HEK293T (cell line): ENCODE measurements at regions not wholly inside any gene's neighbourhood (a gene's known extent, or its start where the extent isn't known, plus 50 kb on each side); places are given as distances from the start of the nearest gene placed in this dataset.
"Not testable (repeated sequence)": the region's sequence is repeated elsewhere in the genome, so short reads cannot be mapped to it uniquely, and the experiment has no call there.

ENCODE experiments used
- CTCF ChIA-PET: fragments of 350-600 bp; formaldehyde crosslinking; extraction: SDS; loops from one replicate; lab custom pipeline; 2021; ENCODE audit warnings: antibody characterized with exemption, inconsistent platforms; lab: Yijun Ruan, JAX
- POLR2A ChIA-PET: fragments of 350-600 bp; formaldehyde crosslinking; extraction: SDS; loops from one replicate; lab custom pipeline; 2020; ENCODE audit warnings: antibody characterized with exemption, inconsistent platforms; lab: Yijun Ruan, JAX
- DNase-seq: peaks from one replicate; pipeline ENCODE4 v3.0.0; 2012; ENCODE audit warnings: mixed read lengths; ENCODE audit errors: extremely low spot score
- ARNT ChIP-seq: fragments of 450-650 bp; IDR thresholded peaks from 2 replicates; pipeline ENCODE4 v1.6.1; 2017; ENCODE audit warnings: mild to moderate bottlenecking
- BHLHE40 ChIP-seq: fragments of 450-650 bp; IDR thresholded peaks from 2 replicates; pipeline ENCODE4 v1.6.1; 2016; ENCODE audit warnings: mild to moderate bottlenecking, moderate library complexity, borderline replicate concordance
- CTBP1 ChIP-seq: fragments of 450-650 bp; IDR thresholded peaks from 2 replicates; pipeline ENCODE4 v1.6.1; 2016; ENCODE audit warnings: borderline replicate concordance
- ELF4 ChIP-seq: fragments of 450-650 bp; IDR thresholded peaks from 2 replicates; pipeline ENCODE4 v1.6.1; 2017; ENCODE audit warnings: antibody characterized with exemption
- FOXA1 ChIP-seq: fragments of 450-650 bp; IDR thresholded peaks from 2 replicates; pipeline ENCODE4 v1.6.1; 2016; ENCODE audit warnings: mild to moderate bottlenecking
- FOXK2 ChIP-seq: fragments of 450-650 bp; IDR thresholded peaks from 2 replicates; pipeline ENCODE4 v1.6.1; 2016; ENCODE audit warnings: mild to moderate bottlenecking
- FOXM1 ChIP-seq: fragments of 450-650 bp; IDR thresholded peaks from 2 replicates; pipeline ENCODE4 v1.6.1; 2017; ENCODE audit warnings: mild to moderate bottlenecking, borderline replicate concordance
- HDGF ChIP-seq: fragments of 450-650 bp; IDR thresholded peaks from 2 replicates; pipeline ENCODE4 v1.6.1; 2017; ENCODE audit warnings: antibody characterized with exemption, borderline replicate concordance
- L3MBTL2 ChIP-seq: fragments of 450-650 bp; conservative IDR thresholded peaks from 2 replicates; pipeline ENCODE4 v1.6.1; 2016; ENCODE audit warnings: mild to moderate bottlenecking
- LEF1 ChIP-seq: fragments of 450-650 bp; IDR thresholded peaks from 2 replicates; pipeline ENCODE4 v1.6.1; 2017; ENCODE audit warnings: mild to moderate bottlenecking, borderline replicate concordance
- NFRKB ChIP-seq: fragments of 450-650 bp; IDR thresholded peaks from 2 replicates; pipeline ENCODE4 v1.6.1; 2016; ENCODE audit warnings: mild to moderate bottlenecking, moderate library complexity
- PKNOX1 ChIP-seq: fragments of 450-650 bp; IDR thresholded peaks from 2 replicates; pipeline ENCODE4 v1.6.1; 2016
- SP1 ChIP-seq: fragments of 450-650 bp; IDR thresholded peaks from 2 replicates; pipeline ENCODE4 v1.6.1; 2017
- SUZ12 ChIP-seq: fragments of 450-650 bp; IDR thresholded peaks from 2 replicates; pipeline ENCODE4 v1.6.1; 2016; ENCODE audit warnings: mild to moderate bottlenecking
- TARDBP ChIP-seq: fragments of 450-650 bp; IDR thresholded peaks from 2 replicates; pipeline ENCODE4 v1.6.1; 2016
- ZNF384 ChIP-seq: fragments of 450-650 bp; IDR thresholded peaks from 2 replicates; pipeline ENCODE4 v1.6.1; 2016

DNA sequence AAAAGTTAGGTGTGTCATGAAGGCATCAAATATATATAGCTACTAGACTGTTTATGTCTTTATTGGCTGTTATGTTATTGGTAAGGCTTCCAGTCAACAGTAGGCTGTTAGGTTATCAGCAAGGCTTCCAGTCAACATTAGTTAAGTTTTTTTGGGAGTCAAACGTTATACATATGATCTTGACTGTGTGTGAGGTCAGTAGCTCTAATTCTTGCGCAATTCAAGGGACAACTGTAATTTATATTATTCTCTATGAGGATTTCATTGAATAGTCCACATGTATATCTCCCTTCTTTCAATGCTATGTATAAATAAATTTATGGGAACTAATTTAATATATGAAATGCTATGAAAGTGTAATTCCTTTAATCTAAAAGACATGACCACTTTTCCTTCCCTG lies 757.5 kb upstream of the TMEFF2 start:
- no peak for TF ChIP-seq L3MBTL2
- no peak for TF ChIP-seq ZNF384
- no peak for TF ChIP-seq LEF1
- TF ChIP-seq BHLHE40: no peak
- no peak for TF ChIP-seq NFRKB
- TF ChIP-seq SP1: no peak
- TF ChIP-seq CTBP1: no peak
- no peak for TF ChIP-seq FOXA1
- no peak for TF ChIP-seq ELF4
- TF ChIP-seq SUZ12: no peak
- no peak for TF ChIP-seq PKNOX1
- no peak for TF ChIP-seq TARDBP
- TF ChIP-seq FOXK2: no peak
- no peak for TF ChIP-seq FOXM1
- TF ChIP-seq HDGF: no peak
- TF ChIP-seq ARNT: no peak
- DNase-seq: no peak
- POLR2A ChIA-PET: no interaction called here
- CTCF ChIA-PET: no interaction called here

DNA sequence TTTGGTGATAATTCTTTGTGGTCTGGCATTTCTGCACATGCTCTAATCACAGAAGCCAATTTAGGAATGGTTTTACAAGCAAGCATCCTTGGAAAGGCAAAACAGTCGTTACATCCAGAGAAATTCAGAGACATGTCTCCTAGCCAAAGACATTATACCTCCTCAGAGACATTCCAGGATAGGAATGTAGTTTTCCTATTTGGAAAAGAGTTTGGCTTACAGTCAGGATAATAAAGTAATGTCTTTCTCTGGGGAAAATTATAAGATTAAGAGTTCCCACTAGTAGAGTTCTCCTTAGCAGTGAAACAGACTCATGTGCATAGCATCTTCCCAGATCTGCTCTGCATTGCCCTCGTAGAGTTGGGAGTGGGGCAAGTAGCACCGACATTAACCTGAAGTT lies 753.6 kb upstream of the TMEFF2 start:
- CTCF ChIA-PET: no interaction called here
- POLR2A ChIA-PET: no interaction called here
- TF ChIP-seq ARNT: no peak
- no peak for TF ChIP-seq FOXM1
- no peak for TF ChIP-seq SP1
- no peak for TF ChIP-seq CTBP1
- TF ChIP-seq FOXK2: no peak
- TF ChIP-seq ELF4: no peak
- TF ChIP-seq SUZ12: no peak
- no peak for TF ChIP-seq BHLHE40
- no peak for TF ChIP-seq FOXA1
- TF ChIP-seq HDGF: no peak
- TF ChIP-seq TARDBP: no peak
- TF ChIP-seq L3MBTL2: no peak
- TF ChIP-seq ZNF384: no peak
- DNase-seq: no peak

GRCh38 chr2:192947352-192947751 lies 752.6 kb upstream of the TMEFF2 start:
- POLR2A ChIA-PET: no interaction called here
- no peak for TF ChIP-seq ZNF384
- TF ChIP-seq HDGF: no peak
- no peak for TF ChIP-seq FOXM1
- TF ChIP-seq PKNOX1: no peak
- TF ChIP-seq ARNT: no peak
- no peak for TF ChIP-seq ELF4
- CTCF ChIA-PET: no interaction called here
- DNase-seq: no peak

GRCh38 chr2:192940767-192941166 lies 746.0 kb upstream of the TMEFF2 start:
- no peak for DNase-seq
- CTCF ChIA-PET: no interaction called here
- no peak for TF ChIP-seq NFRKB
- no peak for TF ChIP-seq PKNOX1
- no peak for TF ChIP-seq CTBP1
- TF ChIP-seq L3MBTL2: no peak
- no peak for TF ChIP-seq SUZ12
- TF ChIP-seq SP1: no peak
- TF ChIP-seq BHLHE40: no peak
- no peak for TF ChIP-seq ELF4
- POLR2A ChIA-PET: no interaction called here

GRCh38 chr2:192932376-192932775 lies 737.6 kb upstream of the TMEFF2 start:
- ChIA-PET POLR2A (no interaction called here), CTCF (no interaction called here)
- no peak for DNase-seq
- no peak for TF ChIP-seq ZNF384
- no peak for TF ChIP-seq FOXK2
- TF ChIP-seq SUZ12: no peak
- TF ChIP-seq L3MBTL2: no peak
- no peak for TF ChIP-seq FOXA1
- TF ChIP-seq PKNOX1: no peak
- TF ChIP-seq ELF4: no peak
- no peak for TF ChIP-seq LEF1
- no peak for TF ChIP-seq HDGF
- TF ChIP-seq ARNT: no peak
- TF ChIP-seq SP1: no peak
- no peak for TF ChIP-seq NFRKB
- no peak for TF ChIP-seq TARDBP
- TF ChIP-seq FOXM1: no peak
- TF ChIP-seq BHLHE40: no peak
- no peak for TF ChIP-seq CTBP1

- CTCF ChIA-PET, POLR2A ChIA-PET, DNase-seq: not testable (repeated sequence)
Measured at GRCh38 chr2:192921631-192922030, 726.9 kb upstream of the TMEFF2 start.
